ENCODE measurements at regions not wholly inside any gene's neighbourhood (a gene's known extent, or its start where the extent isn't known, plus 50 kb on each side); places are given as distances from the start of the nearest gene placed in this dataset.
"Not testable (repeated sequence)": the region's sequence is repeated elsewhere in the genome, so short reads cannot be mapped to it uniquely, and the experiment has no call there.

GRCh38 chr7:15845868-15846267 lies 159.4 kb upstream of the MEOX2 start:
- DNase-seq: no peak

DNA sequence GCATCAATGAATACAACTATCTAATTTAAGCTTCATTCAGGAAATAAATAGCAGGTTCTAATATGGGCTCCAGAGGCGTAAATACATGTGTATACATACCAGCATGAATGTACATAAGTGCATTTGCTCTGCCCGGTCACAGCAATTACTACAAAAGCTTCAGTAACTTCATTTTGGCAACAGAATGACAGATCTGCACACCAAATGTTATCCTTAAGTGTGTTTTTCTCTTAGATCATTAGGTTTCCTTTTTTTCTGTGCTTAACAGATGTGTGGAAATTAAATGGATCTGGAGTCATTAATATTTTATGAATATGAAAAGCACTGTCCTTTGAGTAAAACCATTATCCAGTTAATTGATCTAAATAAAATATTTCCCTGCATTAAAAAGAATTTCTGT lies 159.0 kb upstream of the MEOX2 start:
- no peak for DNase-seq

GRCh38 chr7:15839416-15840100 lies 153.1 kb upstream of the MEOX2 start:
- DNase-seq: no peak

DNA sequence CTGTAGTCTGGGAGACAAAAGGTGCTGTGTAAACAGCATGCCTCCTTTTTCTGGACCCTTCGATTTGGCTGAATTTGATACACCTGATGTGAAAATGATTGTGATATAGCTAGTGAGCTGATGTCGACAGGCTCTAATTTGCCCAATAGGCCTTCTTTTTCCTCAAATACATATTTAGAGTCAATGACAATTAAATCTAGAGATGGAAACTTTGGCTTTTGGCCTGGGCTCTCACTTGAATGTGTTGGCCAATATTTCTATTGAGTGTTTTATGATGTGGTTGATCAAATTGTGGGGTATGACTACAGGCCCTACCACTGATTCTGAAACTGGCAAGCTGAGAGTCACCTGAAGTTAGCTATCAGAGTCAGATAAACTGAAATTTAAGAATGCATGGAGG lies 151.8 kb upstream of the MEOX2 start:
- no peak for DNase-seq

GRCh38 chr7:15837306-15837950 lies 150.9 kb upstream of the MEOX2 start:
- no peak for DNase-seq

GRCh38 chr7:15836651-15837050 lies 150.2 kb upstream of the MEOX2 start:
- no peak for DNase-seq

DNA sequence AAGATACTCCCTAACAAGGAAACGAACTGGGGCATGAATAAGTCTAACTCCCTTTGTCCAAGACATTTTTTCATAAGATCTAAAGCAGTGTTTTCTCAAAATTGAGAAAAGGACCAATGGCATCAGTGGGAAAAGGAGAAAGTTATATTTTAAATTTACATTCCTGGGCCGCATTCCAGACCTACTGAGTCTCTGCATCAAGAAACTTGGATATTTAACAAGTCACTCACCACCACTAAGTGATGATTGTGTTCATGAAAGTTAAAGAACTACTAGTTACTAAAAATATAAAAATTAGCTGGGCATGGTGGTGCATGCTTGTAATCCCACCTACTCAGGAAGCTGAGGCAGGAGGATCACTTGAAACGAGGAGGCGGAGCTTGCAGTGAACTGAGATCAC lies 149.6 kb upstream of the MEOX2 start:
- DNase-seq: no peak

DNA sequence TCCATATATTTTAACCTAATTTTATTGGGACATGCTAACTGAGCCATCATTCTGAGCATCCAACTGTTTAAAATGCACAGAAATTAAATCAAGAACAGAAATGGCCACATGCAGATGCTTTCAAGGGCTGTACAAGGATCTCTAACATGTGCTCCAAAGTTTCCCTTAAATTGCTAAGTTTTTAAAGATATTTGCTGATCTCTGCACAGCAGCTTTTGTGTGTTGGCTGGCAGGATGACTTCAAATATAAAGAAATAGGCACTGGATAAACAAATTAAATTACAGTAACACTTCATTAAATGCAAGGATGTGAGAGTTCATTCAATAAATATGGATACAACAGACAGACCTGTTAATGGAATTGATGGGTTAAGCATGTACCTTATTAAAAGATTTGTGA lies 148.0 kb upstream of the MEOX2 start:
- no peak for DNase-seq

- no peak for DNase-seq
These were observed 146.5 kb upstream of the MEOX2 start for GRCh38 chr7:15832996-15833395.

DNA sequence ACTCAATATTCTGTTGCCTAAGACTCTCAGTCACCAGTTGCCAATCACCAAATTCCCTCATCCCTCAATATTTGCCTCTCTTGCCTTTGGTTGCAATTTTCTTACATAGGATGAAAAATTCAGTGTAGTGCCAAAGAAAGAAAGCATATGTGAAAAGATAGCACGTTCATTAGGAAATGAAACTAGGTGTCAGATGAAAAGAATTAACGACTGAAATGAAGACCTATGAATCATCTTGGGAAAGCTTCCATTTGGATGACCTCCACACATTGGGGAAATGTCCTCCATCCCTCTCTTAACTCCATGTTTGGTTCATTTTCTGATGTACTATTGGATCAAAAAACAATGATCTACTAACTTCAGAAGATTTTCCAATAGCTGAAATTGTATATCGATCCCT lies 145.1 kb upstream of the MEOX2 start:
- DNase-seq: no peak

- no peak for DNase-seq
These were observed 143.2 kb upstream of the MEOX2 start for GRCh38 chr7:15829691-15830090.

GRCh38 chr7:15828881-15829280 lies 142.4 kb upstream of the MEOX2 start:
- no peak for DNase-seq

DNA sequence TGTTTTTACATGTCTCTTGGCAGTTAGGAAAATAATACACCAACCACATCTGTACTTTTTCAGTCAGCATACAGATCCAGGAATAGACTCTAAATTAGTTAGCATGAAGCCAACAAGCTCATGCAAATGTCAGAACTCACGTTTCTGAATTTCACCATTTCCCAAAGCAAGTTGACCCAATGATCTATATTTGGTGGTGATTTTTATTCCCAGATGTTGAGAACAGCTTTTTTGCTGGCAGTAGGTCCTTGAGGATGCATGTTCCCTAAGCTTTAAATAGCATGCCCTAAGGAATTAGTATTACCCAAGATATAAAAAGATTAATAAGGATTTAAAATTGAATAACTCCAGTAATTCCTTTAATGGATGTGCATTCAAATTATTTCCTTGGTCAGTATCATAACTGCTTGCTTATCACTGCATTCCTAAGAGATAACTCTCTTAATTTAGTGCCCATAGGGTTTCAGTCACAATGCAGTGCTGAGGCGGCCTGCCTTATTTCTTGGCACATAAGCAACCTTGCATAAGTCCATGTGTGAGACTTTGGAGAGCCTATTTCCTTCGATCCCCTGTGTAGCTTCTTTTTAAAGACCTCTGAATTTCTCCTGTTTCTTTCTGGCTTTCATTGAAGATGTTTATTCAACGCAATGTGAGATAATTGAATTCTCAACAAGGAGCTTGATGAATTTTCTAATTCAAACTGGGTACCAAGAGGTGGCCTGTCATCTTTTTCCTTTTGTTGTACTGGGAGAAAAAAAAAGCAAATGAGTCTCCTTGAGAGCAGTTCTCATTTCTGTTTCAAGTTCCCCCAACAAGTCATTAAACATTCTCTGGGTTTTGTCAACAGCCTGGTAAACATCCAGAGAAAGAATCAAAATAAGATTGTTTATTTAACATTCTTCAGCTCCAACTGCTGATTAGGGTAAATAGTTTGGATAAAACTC lies 135.3 kb upstream of the MEOX2 start:
- DNase-seq: no peak

GRCh38 chr7:15820319-15820718 lies 133.8 kb upstream of the MEOX2 start:
- no peak for DNase-seq

- DNase-seq: no peak
These were observed 130.4 kb upstream of the MEOX2 start for GRCh38 chr7:15816835-15817426.

DNA sequence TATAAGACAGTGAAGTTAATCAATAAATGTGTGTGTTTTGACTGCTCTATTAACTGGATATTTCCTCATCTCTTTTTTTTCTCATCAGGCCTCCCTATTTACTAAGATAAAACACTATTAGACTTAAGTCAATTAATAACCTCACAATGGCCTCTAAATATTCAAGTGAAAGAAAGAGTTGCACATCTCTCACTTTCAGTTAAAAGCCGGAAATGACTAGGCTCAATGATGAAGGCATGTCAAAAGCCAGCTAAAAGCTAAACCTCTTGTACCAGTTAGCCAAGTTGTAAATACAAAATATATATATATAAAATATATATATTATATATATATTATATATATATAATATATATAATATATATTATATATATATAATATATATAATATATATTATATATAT lies 127.0 kb upstream of the MEOX2 start:
- DNase-seq: no peak

- DNase-seq: not testable (repeated sequence)
These were observed 123.9 kb upstream of the MEOX2 start for GRCh38 chr7:15810383-15810782.

DNA sequence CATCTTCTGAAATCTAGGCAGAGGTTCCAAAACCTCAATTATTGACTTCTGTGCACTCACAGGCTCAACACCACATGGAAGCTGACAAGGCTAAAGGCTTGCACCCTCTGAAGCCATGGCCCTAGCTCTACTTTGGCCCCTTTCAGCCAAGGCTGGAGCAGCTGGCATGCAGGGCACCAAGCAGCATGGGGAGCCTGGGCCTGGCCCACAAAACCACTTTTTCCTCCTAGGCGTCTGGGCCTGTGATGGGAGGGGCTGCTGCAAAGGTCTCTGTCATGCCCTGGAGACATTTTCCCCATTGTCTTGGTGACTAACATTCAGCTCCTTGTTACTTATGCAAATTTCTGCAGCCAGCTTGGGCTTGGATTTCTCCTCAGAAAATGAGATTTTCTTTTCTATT lies 123.5 kb upstream of the MEOX2 start:
- not testable (repeated sequence) for DNase-seq

DNA sequence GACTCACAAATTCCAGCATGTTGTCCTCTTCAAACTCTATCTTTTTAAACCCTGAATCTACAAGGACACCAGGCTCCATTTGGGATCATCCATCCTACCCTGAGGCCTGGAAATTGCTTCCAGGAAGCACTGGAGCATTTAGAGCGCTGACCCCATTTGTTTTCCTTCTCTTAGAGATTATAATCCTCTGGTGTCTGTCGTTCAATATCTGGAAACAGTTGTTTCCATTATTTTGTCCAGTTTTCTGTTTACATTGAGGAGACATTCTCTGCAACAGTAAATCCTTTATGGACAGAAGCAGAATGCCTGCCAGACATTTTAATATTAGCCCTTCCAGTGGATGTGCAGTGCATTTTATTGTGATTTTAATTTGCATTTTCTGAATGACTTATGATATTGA lies 119.4 kb upstream of the MEOX2 start:
- DNase-seq: no peak

- DNase-seq: no peak
These were observed 115.9 kb upstream of the MEOX2 start for GRCh38 chr7:15802425-15802824.

DNA sequence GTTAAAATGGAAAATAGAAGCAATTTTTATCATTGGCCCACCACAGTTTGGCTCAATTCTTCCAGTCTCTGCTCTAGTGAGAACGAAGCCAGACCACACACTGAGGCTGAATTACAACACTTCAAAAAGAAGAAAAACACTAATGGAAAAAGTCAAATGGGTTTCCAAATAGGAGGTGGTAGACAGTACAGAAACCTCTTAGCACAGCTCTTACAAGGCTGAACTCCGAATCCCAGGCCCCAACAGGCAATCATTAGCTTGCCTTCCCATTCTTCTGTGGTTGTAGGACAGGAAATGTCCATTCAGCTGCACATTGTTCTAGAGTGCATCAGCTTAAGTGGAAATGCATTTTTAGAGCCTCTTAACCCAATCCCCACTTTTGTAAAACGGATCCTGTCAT lies 115.1 kb upstream of the MEOX2 start:
- no peak for DNase-seq

DNA sequence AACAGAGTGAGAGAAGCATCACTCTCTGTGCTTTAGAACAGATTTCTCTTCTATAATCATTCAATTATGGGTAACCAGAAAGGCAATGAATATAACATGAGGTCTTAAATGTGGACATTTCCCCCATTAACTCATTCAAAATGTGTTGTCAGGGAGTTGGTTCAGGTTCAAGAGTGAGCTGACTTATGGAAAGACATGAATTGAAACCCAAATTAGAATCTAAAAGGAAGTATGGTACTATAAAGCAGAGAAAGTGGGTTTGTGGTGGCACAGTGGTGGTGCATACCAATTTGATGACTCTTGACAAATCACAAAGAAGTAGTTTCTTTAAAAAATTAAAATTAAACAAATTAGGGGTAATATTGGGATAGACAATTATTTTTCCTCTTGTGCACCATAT lies 114.6 kb upstream of the MEOX2 start:
- DNase-seq: no peak

DNA sequence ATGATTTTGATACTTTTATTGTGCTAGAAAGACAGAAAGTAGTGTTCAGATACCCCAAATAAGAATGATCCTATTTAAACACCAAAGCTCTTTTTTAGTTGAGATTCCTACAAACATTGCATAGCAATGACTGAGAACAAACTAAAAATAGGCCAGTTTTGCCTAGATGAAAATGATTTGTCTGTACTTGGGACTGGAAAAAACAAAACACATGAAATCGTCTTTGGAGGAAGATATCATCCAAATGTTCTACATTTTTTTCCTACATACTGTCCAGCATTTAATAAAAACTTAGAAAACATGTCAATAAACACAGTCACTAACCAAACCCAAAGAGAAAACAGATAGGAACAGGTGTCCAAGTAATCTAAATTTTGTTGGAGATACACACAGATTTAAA lies 111.6 kb upstream of the MEOX2 start:
- DNase-seq: no peak

GRCh38 chr7:15795393-15795792 lies 108.9 kb upstream of the MEOX2 start:
- DNase-seq: no peak

Measured in NCI-H1930 (cell line).